GM08714 (cell line): ENCODE measurements at regions not wholly inside any gene's neighbourhood (a gene's known extent, or its start where the extent isn't known, plus 50 kb on each side); places are given as distances from the start of the nearest gene placed in this dataset.

Experiments used
- H3K4me3 ChIP-seq: fragments of 200-500 bp; sonication (Bioruptor generic); 2 replicates; pipeline ENCODE4 v1.5.1; 2014; ENCODE audit warnings: mild to moderate bottlenecking, low read length, inconsistent platforms
- ZNF274 ChIP-seq: IDR thresholded peaks from 2 replicates; pipeline ENCODE4 v1.6.1; 2012; ENCODE audit warnings: mild to moderate bottlenecking, low read depth, low read length

DNA sequence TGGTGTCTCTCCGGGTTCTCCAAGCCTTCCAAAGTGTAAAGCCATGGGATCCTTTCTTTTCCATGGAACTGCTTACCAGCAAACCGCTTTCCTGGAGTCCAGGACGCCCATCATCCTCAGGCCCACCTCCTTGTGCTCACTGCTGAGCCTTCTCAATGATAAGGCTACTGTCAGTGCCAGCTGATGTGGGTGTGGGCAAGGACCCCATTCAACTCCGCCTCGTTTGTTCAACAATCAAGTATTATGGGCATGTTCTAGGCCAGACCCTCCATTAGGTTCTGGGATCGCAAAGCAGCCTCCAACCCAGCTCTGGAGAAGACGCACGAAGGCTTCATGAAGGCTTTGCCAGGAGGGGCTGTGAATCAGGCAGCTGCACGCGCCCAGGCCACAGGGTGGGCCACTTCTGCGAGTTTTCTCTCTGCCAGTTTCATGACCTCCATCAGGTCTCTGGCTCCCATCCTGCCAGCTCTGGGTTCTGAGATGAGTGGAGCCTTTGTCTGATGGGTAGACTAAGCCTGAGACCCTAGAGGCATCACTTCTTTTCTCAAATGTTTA is 177.1 kb downstream of the MRPL14 start:
- H3K4me3 ChIP-seq = no peak overlapping the region
- no peak for TF ChIP-seq ZNF274

DNA sequence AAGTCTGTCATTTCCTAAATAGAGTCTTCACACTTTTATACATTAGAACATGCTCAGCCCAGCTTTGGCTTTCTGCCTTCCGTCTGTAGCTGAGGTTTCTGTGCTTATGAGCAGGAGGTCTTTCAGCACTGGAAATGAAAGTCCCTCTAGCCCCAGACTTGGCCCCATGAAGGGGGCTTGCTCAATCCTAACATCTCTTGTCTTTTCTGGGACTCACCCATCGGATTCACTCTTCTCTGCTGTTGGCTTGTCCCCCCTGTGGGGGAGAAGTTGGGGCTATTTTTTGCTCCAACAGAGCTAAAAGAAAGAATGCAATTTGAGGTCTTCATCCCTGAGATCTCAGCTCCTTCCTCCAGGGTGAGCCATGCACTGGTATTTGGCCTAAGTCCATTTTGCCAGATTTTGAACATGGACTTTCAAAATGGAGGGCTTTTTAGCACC is 177.7 kb downstream of the MRPL14 start:
- TF ChIP-seq ZNF274 = no peak
- no peak overlapping the region for H3K4me3 ChIP-seq

DNA sequence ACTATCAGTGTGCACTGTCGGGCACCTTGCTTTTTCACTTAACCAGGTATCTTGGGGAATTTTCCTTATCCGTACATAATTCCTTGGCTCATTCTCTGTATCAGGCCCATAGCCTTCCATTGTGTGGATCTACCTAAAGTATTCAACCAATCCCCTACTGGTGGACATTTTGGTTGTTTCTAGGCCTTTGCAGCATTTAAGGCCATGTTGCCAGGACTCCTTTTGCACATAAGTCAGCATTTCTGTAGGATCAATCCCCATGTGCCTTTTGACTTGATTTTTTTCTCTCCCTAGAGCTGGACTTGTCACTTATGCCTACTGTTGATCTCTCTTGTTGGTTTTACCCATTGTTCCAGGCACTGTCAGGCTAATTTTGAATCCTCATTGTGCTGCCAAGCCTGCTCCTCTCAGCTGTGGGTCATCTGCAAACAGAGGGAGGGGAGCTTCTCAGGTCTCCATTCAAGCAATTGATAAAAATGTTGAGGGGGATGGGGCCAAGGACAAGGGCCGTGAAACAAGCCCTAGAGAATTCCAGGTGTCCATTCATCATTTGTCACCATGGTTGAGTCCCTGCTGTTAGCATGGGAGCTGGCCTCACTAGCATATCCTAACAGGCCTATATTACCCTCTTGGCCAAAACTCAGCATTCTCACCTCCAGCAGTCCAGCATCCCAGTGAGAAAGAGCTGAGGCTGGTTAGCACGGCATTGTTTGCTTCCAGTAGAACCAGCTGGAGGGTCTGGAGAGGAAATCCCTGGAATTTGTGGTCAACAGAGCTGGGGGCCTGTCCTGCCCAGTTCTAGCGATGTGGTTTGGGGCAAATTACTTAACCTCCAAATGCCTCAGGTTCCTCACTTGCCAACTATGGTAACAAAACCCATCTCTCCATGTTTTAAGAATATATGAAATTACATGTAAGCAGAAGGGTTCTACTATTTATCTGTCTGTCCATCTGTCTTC is 178.4 kb downstream of the MRPL14 start:
- no peak overlapping the region for H3K4me3 ChIP-seq
- no peak for TF ChIP-seq ZNF274

DNA sequence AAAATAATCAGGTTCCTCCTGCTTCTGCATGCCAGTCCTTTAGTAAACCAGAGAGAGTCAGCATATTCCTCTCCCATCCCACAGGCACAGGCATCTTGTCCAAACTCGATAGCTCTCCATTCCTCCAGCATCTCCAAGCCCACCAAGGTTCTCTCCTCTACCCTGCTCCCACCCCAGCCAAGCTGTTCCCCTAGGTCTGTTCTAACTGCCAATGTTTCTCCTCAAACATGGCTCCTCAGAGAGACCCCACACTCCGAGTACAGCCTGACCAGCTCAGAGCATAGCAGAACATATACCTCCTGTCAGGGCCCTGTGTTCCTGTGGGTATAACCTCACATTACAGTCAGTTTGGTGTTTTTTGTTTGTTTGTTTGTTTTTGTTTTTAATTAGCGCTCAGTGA is 177.8 kb downstream of the VEGFA start:
- H3K4me3 ChIP-seq = no peak overlapping the region
- TF ChIP-seq ZNF274 = no peak

DNA sequence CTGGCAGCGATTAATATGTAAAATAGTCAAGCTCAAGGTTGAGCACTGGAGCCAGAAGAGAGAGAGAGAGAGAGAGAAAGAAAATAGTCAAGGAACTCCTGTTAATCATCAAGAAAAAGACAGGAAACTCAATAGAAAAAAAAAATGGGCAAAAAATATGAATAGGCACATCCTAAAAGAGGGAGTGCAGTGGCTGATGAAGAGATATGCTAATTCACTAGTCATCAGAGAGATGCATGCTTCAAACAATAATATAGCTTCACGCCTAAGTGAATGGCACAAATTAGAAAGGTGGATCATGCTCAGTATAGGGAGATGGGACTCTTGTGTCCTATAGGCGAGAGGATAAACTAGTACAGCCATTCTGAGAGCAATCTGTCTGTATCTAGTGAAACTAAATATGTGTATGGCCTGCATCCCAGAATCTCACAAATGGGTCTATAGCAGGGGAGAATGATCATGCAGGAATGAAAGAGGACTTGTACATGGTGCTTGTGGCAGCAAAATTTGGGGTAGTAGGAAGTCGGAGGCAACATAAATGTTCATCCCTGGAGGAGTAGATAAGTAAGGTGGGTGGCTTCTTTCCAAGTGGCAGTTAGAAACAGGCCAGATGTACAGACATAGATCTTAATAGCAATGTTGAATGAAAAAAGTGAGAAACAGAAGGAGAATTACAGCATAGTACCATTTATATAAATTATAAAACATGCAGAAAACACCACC is 176.8 kb downstream of the VEGFA start:
- no peak for TF ChIP-seq ZNF274
- no peak overlapping the region for H3K4me3 ChIP-seq

DNA sequence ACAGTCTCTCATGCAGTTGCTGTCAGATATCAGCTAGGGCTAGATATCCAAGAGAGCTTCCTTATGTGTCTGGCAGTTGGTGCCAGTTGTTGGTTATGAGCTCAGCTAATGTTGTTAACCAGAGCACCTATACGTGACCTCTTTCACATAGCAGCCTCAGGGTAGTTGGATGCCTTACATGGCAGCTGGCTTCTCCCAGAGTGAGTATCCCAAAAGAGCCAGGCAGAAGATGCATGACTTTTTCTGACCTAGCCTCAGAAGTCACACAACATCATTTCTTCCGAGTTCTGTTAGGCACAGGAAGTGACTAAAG is 175.7 kb downstream of the VEGFA start:
- H3K4me3 ChIP-seq = no peak overlapping the region
- TF ChIP-seq ZNF274 = no peak

DNA sequence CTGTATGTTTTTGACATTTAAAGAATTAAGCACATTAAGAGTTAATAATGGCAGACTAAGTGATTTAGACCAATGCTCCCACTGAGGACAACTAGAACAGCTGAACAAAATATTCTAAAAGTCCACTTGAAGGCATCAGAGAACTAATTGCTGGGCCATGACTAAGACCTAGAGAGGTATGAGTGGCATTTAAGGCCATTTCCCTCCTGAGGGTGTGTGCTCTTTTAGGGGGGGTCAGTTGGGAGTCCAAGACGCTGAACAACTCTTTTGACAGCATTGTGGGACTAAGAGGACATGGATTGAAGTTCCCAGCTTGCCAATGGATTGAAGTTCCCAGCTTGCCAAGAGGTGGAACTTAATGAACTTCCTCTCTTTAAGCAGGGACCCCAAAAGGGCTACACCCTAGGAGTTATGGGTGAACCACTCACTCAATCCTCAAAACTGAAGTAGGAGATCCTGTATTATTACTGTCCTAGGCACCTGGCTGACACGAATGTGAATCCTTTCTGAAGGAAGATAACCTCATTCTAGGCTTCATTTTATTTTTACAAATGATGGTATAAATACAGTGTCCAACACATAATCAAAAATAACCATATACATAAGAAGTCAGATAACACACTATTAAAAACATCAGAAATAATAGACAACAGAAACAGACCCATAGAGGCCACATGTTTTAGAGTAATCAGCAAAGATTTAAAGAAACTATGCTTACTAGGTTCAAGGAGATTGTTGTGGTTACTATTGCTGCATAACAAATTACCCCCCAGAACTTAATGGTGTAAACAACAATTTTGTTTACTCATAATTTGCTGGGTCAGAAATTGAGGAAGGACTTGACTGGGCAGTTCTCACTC is 175.1 kb downstream of the VEGFA start:
- no peak overlapping the region for H3K4me3 ChIP-seq
- no peak for TF ChIP-seq ZNF274

DNA sequence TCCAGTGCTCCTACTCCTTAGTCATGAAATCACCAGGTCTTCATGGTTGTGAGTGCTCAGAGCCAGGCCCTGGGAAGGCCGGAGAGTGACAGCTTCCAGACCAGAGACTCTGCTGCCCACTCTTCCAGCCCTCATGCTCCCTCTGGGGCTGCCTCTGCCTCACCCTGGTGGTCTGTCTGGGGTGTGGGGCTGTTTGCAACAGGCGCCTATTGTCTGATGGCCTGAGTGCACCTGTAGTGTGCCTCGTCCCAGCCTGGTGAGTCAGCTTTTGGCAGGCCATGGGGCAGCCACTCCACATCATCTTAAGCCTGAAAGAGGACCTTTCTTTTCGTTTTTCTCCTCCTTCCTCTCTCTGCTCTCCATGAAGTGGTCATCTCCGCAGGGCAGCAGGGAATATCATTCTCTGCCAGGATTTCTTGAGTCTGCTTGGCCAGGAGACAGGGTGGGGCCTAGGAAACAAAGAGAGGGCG is 173.8 kb downstream of the VEGFA start:
- no peak for TF ChIP-seq ZNF274
- H3K4me3 ChIP-seq = no peak overlapping the region

DNA sequence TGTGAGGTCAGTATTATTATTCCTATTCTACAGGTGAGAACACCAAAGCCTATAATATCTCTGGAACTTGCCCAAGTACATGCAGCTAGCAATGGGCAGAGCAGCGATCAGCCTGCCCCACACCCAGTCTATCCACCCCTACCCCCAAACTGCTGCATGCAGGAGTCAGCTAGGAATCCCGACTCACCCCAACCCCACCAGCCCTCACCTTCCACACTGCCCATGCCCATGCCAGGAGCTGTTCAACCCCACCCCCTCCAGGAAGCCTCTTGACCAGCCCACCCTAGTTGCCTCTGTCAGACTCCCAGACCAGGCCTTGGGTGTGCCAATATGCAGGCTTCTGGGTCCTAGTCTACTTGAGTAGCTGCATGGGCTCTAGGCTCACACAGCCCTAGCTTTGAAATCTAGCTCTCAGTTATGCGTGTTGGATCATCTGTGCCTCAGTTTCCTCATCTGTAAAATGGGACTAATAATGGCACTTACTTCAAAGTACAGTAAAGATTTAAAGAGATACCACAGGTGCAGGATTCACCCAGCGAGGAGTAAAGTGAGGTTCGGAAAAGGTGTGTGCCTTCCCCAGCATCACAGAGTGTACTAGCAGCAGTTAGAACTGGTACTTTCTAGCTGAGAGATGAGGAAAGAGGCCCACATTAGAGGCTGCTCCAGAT is 173.2 kb downstream of the VEGFA start:
- no peak overlapping the region for H3K4me3 ChIP-seq
- TF ChIP-seq ZNF274 = no peak

DNA sequence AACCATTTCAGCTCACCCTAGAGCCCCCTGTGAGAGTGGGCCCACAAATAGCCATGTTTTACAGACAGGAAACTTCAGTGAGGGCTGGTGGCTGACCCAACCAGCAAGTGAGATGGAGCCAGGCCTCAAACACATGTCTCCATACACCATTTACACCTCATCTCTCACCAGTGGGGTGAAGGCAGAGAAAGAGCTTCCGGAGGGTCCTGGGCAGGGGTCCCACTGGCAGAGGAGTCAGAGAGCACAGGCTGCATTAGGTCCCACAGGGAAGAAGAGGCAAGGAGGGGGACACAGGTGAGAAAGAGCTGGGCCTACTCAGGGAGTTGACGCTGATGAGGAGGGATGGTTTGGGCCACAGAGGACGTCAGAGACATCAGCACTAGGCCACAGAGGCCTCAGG is 172.6 kb downstream of the VEGFA start:
- TF ChIP-seq ZNF274 = no peak

DNA sequence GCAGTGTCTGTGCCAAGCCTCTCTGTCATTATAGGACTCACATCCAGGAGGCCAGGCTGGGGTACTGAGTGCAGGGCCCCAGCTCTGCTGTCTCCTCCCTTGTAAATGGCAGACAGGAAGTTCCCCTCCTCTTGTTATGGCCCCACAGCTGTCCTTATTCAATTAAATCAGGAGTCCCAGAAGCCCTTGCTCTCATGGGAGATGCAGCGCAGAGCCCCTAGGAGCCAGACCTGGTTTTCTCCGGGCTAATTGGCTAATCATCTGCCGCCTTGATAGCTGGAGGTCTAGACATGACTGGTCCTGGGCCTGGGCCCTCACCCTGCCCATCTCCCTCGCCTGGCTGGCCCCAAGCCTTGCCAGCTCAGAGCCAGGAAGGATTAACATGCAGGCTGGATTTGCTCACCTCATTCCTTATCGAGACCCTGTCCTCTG is 172.0 kb downstream of the VEGFA start:
- no peak for TF ChIP-seq ZNF274

More for the DNA sequence above, 172.6 kb downstream of the VEGFA start:
- H3K4me3 ChIP-seq = no peak overlapping the region

DNA sequence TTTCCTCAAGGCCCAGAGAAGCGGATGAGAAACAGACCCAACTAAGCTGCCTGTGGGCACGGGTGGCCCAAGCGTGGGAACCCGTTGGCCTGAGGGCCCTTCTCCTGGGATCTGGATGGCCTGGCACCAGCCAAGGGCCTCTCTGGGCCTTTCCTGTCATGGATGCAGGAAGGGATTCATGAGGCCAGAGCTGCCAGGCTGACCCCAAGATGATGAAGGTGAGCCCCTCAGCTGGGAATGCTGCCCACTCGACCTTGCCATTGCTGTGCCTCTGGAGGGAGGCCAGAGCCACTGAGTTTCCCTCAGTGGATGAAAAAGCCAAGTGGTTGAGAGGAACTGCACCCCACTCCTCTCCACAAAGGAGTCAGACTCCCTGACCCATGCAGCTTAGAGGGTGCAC is 171.2 kb downstream of the VEGFA start:
- no peak for TF ChIP-seq ZNF274
- H3K4me3 ChIP-seq = no peak overlapping the region

More for the DNA sequence above, 172.0 kb downstream of the VEGFA start:
- H3K4me3 ChIP-seq = no peak overlapping the region

DNA sequence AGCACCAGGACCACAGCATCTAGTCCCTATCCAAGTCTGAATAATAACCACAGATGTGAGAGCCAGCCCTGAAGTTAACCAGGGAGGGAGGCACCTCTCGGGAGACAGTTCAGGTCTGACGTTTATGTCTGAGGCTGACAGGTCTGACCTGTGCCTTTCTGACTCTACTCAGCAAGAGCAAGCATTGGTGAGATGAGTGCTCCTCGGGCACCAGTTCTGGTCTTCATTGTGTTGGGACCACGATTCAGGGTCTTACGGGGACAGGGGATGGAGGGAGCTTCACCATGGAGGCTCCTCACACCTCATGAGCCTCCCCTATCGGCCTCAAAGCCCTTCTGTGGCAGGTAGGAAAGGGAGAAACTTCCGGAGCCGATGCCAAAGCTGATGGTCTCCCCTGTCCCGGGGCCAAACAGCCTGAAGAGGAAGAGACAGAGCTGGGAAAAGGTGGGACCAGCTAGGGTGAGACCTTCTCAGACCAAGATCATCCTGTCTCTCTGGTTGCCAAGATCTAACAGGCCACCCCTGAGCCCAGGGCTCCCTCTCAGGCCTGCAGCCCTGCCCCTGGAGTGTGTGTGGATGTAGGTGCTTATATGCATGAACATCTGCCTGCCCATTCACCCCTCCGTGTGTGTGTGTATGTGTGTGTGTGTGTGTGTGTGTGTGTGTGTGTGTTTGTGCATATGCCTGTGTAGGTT is 170.5 kb downstream of the VEGFA start:
- TF ChIP-seq ZNF274 = no peak
- H3K4me3 ChIP-seq = no peak overlapping the region
